A673 (cell line): ENCODE measurements at regions not wholly inside any gene's neighbourhood (a gene's known extent, or its start where the extent isn't known, plus 50 kb on each side); places are given as distances from the start of the nearest gene placed in this dataset.

Experiments used
- BruUV-seq: library from RNA; stranded (reverse); fragments of 400-500 nt; replicated peaks from 2 replicates; lab custom pipeline; 2021; lab: Mats Ljungman, UMichigan
- CTCF ChIA-PET: fragments of 300-600 bp; sonication (Branson Sonifier 250); formaldehyde crosslinking; loops from one replicate; lab custom pipeline; 2022; ENCODE audit warnings: antibody characterized with exemption; lab: Charles Lee
- POLR2A ChIA-PET: fragments of 300-600 bp; sonication (Branson Sonifier 250); formaldehyde crosslinking; loops from one replicate; lab custom pipeline; 2022; ENCODE audit warnings: antibody characterized with exemption; ENCODE audit not compliant: low non-redundant PET; lab: Charles Lee
- DNase-seq: peaks from one replicate; pipeline ENCODE4 v3.0.0-alpha.2; 2015; ENCODE audit warnings: low spot score
- H3K27ac ChIP-seq: fragments of 200-600 bp; sonication (generic); 2 replicates; pipeline ENCODE4 v1.5.1; 2016; ENCODE audit warnings: mixed run types, low read depth, mild to moderate bottlenecking, mixed read lengths, antibody characterized with exemption, low read length; ENCODE audit not compliant: poor library complexity, severe bottlenecking
- H3K27me3 ChIP-seq: fragments of 200-600 bp; sonication (generic); replicated peaks from 2 replicates; pipeline ENCODE4 v1.6.1; 2017; ENCODE audit warnings: mixed run types, low read depth, mild to moderate bottlenecking, mixed read lengths, antibody characterized with exemption, low read length; ENCODE audit not compliant: insufficient read depth, poor library complexity
- H3K36me3 ChIP-seq: fragments of 200-600 bp; sonication (generic); 2 replicates; pipeline ENCODE4 v1.6.1; 2016; ENCODE audit warnings: mixed run types, mild to moderate bottlenecking, mixed read lengths, antibody characterized with exemption, low read length; ENCODE audit not compliant: insufficient read depth, poor library complexity, severe bottlenecking
- H3K4me1 ChIP-seq: fragments of 200-600 bp; sonication (generic); 2 replicates; pipeline ENCODE4 v1.6.1; 2017; ENCODE audit warnings: mixed run types, mild to moderate bottlenecking, mixed read lengths, antibody characterized with exemption, low read length; ENCODE audit not compliant: insufficient read depth, poor library complexity, severe bottlenecking
- H3K4me3 ChIP-seq: fragments of 200-600 bp; sonication (generic); 2 replicates; pipeline ENCODE4 v1.5.1; 2016; ENCODE audit warnings: low read depth, mixed run types, mild to moderate bottlenecking, mixed read lengths, low read length; ENCODE audit not compliant: poor library complexity, severe bottlenecking
- H3K9me3 ChIP-seq: fragments of 200-600 bp; sonication (generic); 2 replicates; pipeline ENCODE4 v1.6.1; 2016; ENCODE audit warnings: mixed run types, low read depth, mild to moderate bottlenecking, mixed read lengths, antibody characterized with exemption, low read length; ENCODE audit not compliant: poor library complexity, severe bottlenecking
- EZH2 ChIP-seq: fragments of 200-600 bp; sonication (generic); IDR thresholded peaks from 2 replicates; pipeline ENCODE4 v1.6.1; 2017; ENCODE audit warnings: borderline replicate concordance, low read depth, mild to moderate bottlenecking, mixed read lengths, antibody characterized with exemption, low read length; ENCODE audit not compliant: poor library complexity, severe bottlenecking
- intact Hi-C: fragments of 100-400 bp; cut with micrococcal nuclease; formaldehyde crosslinking; loops from one replicate; pipeline ENCODE4 v1.10.0; 2022; ENCODE audit not compliant: unreplicated experiment
- TF ChIP-seq, protein P1 (sequence below): fragments of 300-800, 200-600 bp; sonication (generic); conservative IDR thresholded peaks from 2 replicates; pipeline ENCODE4 v1.5.1; 2017; ENCODE audit warnings: low read depth, mild to moderate bottlenecking, antibody characterized with exemption, low read length, moderate library complexity, mixed read lengths

DNA sequence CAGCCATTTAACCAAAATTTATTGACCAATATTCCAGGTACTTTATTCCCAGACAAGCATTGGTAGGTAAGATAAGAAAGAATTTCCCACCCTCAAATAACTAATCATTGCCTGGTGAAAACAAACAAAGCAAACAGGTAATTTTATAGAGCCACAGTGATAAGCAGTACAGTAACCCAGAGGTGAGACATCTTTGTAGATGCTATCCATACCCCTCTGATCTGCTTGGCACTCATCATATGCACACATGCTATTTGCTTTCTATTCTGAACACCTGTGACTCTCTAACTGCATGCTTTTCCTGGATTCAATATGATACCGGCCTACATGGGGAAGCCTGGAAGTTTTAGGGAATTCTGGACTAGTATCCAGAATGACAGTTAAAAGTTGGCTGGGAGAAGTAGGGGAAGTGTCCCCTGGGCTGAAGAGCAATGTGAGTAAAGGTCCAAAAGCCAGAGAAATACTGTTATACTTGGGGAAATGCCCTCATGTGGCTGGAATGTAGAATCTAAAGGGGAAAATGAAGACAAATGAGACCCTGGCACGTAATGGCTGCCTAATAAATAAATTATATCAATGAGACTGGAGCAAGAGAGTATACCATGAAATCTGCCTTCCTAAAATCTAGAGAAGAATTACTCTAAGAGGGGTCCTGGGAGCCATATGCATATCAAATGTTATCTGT, 243.8 kb upstream of the ADAMTSL1 start:
- intact Hi-C loops, result no loop called here
- TF ChIP-seq EZH2, result no peak
- TF ChIP-seq, protein P1, sequence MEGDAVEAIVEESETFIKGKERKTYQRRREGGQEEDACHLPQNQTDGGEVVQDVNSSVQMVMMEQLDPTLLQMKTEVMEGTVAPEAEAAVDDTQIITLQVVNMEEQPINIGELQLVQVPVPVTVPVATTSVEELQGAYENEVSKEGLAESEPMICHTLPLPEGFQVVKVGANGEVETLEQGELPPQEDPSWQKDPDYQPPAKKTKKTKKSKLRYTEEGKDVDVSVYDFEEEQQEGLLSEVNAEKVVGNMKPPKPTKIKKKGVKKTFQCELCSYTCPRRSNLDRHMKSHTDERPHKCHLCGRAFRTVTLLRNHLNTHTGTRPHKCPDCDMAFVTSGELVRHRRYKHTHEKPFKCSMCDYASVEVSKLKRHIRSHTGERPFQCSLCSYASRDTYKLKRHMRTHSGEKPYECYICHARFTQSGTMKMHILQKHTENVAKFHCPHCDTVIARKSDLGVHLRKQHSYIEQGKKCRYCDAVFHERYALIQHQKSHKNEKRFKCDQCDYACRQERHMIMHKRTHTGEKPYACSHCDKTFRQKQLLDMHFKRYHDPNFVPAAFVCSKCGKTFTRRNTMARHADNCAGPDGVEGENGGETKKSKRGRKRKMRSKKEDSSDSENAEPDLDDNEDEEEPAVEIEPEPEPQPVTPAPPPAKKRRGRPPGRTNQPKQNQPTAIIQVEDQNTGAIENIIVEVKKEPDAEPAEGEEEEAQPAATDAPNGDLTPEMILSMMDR, result no peak
- DNase-seq, result no peak
- Histone ChIP-seq H3K27me3 (no peaks in the 10 kb centered on the region), H3K36me3 (no peaks in the 10 kb centered on the region), H3K27ac (no peak overlapping the region), H3K9me3 (no peaks in the 10 kb centered on the region), H3K4me1 (no peaks in the 10 kb centered on the region), H3K4me3 (no peak overlapping the region)
- no TSS peak for BruUV-seq
- CTCF ChIA-PET, result no interaction called here
- POLR2A ChIA-PET, result no interaction called here

DNA sequence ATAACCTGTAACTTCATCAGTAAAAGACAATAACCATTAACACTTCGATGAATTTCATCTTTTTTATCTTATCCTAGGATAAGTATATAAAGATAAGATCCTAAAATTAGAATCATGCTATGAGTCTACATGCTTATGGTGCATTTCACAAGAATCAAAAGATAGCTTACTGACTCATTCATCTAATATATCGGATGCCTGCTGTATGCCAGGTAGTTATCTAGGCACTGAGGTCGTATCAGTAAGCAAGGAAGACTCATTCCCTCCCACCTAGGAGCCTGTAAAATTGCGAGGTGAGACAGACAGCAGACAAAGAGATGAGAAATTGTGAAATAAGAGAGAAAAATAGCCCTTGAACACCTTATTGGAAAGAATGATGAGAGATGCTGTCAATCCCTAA, 240.6 kb upstream of the ADAMTSL1 start:
- no peak for DNase-seq
- no peaks in the 10 kb centered on the region for H3K36me3 ChIP-seq
- intact Hi-C loops, result no loop called here
- no peak overlapping the region for H3K4me3 ChIP-seq
- no peaks in the 10 kb centered on the region for H3K4me1 ChIP-seq
- CTCF ChIA-PET, result no interaction called here
- no peak for TF ChIP-seq EZH2
- TF ChIP-seq, protein P1, result no peak
- no TSS peak for BruUV-seq
- H3K9me3 ChIP-seq, result no peaks in the 10 kb centered on the region
- no peak overlapping the region for H3K27ac ChIP-seq
- H3K27me3 ChIP-seq, result no peaks in the 10 kb centered on the region
- POLR2A ChIA-PET, result no interaction called here

DNA sequence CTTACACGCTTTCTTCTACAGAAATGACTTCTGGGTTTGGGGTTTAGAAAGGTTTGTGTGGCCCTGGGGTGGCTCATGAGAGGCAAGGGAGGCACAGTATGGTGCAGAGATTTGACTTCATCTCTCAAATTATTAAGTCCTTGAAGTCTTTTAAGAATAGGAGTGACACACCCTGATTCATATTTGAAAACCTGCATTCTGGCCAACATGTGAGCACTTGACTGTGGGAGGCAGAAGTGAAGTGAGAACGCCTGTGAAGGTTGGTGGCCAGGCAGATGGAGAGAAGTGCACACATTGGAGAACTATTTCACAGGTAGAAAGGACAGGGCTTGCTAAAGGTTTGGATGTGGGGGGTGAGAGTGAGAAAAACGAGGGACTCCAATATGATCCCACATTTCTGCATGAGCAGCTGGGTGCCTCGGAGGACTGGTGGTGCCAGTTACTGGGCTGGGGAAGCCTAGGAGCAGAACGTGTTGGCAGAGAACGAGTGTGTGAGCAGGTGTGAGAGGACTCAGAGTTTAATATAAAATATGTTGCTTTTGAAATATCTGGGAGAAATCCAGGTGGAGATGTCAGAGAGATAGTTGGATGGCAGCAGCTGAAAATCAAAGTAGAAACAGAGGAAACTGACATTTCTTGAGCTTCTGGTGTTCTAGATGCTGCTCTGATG, 240.0 kb upstream of the ADAMTSL1 start:
- intact Hi-C loops, result no loop called here
- DNase-seq, result no peak
- Histone ChIP-seq H3K4me3 (no peak overlapping the region), H3K4me1 (no peaks in the 10 kb centered on the region), H3K27ac (no peak overlapping the region), H3K9me3 (no peaks in the 10 kb centered on the region), H3K27me3 (no peaks in the 10 kb centered on the region), H3K36me3 (no peaks in the 10 kb centered on the region)
- no peak for TF ChIP-seq EZH2
- TF ChIP-seq, protein P1, result no peak
- CTCF ChIA-PET, result no interaction called here
- POLR2A ChIA-PET, result no interaction called here
- BruUV-seq, result no TSS peak
